Spleen (tissue), 7 donors: ENCODE measurements at regions not wholly inside any gene's neighbourhood (a gene's known extent, or its start where the extent isn't known, plus 50 kb on each side); places are given as distances from the start of the nearest gene placed in this dataset.

Source experiments
- CTCF ChIP-seq, 11 experiments: fragments of 200-600 bp in 7 of 11; fragments of 450-650 bp in 4 of 11; sonication (generic) in 4 of 11; IDR thresholded peaks in 8 of 11; conservative IDR thresholded peaks in 3 of 11; 1 replicate in 7 of 11; 2 replicates in 4 of 11; pipeline versions ENCODE4 v1.4.0 to v1.8.0; 2016 to 2021; ENCODE audit warnings: antibody characterized with exemption in 11 of 11, inconsistent platforms in 4 of 11, mild to moderate bottlenecking in 1 of 11
- POLR2AphosphoS5 ChIP-seq, 3 donors: sonication (generic); formaldehyde crosslinking; IDR thresholded peaks; one replicate each; pipeline ENCODE4 v1.5.1; 2017; ENCODE audit warnings: antibody characterized with exemption in 3 of 3
- donor health status: DM: no; HTN: no; CAD: no; lungs with moderate emphysema.
- donor health status: DM: no; HTN: no; CAD: no.
- donor health status: DM: no; HTN: no; CAD: no.

GRCh38 chr5:98694902-98695301 lies 78.6 kb upstream of the RGMB start:
- TF ChIP-seq CTCF (IDR thresholded peaks at IDR 0.05 in 8 of 11, conservative IDR thresholded peaks at IDR 0.05 in 3 of 11) (no peak), POLR2AphosphoS5 (IDR thresholded peaks at IDR 0.05) (no peak)
